ENCODE measurements at regions not wholly inside any gene's neighbourhood (a gene's known extent, or its start where the extent isn't known, plus 50 kb on each side); places are given as distances from the start of the nearest gene placed in this dataset.

GRCh38 chr12:18983854-18984253, 145.7 kb upstream of the PLEKHA5 start:
- no peak overlapping the region for H3K4me2 ChIP-seq (ENCODE audit: low read depth, low read length)
- no peaks in the 10 kb centered on the region for H3K9me2 ChIP-seq (replicated peaks; ENCODE audit: insufficient read depth, low read length)
- no peak overlapping the region for H3K9ac ChIP-seq (ENCODE audit: low read length)
- no peaks in the 10 kb centered on the region for H4K20me1 ChIP-seq (ENCODE audit: insufficient read depth, low read length)
- no peaks in the 10 kb centered on the region for H3K9me3 ChIP-seq (replicated peaks; ENCODE audit: insufficient read depth, low read length)
- H3F3A ChIP-seq (ENCODE audit: insufficient read depth, low read length), result peaks cover 15% of the 10 kb centered on the region
- H3K27me3 ChIP-seq (replicated peaks; ENCODE audit: insufficient read depth, low read length), result no peaks in the 10 kb centered on the region
- peaks cover 19% of the 10 kb centered on the region for H3K4me1 ChIP-seq (ENCODE audit: low read length)
- H3K79me2 ChIP-seq (ENCODE audit: low read length), result no peaks in the 10 kb centered on the region
- H3K4me3 ChIP-seq (ENCODE audit: low read length), result no peak overlapping the region
- no peaks in the 10 kb centered on the region for H3K36me3 ChIP-seq (replicated peaks; ENCODE audit: insufficient read depth, low read length)
- H3K27ac ChIP-seq (ENCODE audit: low read length), result no peak overlapping the region
- DNase-seq, result no peak
- TF ChIP-seq, protein P1, sequence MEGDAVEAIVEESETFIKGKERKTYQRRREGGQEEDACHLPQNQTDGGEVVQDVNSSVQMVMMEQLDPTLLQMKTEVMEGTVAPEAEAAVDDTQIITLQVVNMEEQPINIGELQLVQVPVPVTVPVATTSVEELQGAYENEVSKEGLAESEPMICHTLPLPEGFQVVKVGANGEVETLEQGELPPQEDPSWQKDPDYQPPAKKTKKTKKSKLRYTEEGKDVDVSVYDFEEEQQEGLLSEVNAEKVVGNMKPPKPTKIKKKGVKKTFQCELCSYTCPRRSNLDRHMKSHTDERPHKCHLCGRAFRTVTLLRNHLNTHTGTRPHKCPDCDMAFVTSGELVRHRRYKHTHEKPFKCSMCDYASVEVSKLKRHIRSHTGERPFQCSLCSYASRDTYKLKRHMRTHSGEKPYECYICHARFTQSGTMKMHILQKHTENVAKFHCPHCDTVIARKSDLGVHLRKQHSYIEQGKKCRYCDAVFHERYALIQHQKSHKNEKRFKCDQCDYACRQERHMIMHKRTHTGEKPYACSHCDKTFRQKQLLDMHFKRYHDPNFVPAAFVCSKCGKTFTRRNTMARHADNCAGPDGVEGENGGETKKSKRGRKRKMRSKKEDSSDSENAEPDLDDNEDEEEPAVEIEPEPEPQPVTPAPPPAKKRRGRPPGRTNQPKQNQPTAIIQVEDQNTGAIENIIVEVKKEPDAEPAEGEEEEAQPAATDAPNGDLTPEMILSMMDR (IDR thresholded peaks at IDR 0.05; ENCODE audit: low read length), result no peak
- no peak for TF ChIP-seq EZH2phosphoT487 (IDR thresholded peaks at IDR 0.05; ENCODE audit: low read length)
- no peak for TF ChIP-seq EZH2 (optimal IDR thresholded peaks at IDR 0.05; ENCODE audit: low read depth, low read length)
- no peak overlapping the region for H2AFZ ChIP-seq (ENCODE audit: low read length)

- Histone ChIP-seq H3K27ac (ENCODE audit: low read length) (no peak overlapping the region), H4K20me1 (ENCODE audit: insufficient read depth, low read length) (no peaks in the 10 kb centered on the region), H3K9me2 (replicated peaks; ENCODE audit: insufficient read depth, low read length) (no peaks in the 10 kb centered on the region), H3K27me3 (replicated peaks; ENCODE audit: insufficient read depth, low read length) (no peaks in the 10 kb centered on the region), H3K9ac (ENCODE audit: low read length) (no peak overlapping the region), H3K36me3 (replicated peaks; ENCODE audit: insufficient read depth, low read length) (no peaks in the 10 kb centered on the region), H3K4me1 (ENCODE audit: low read length) (no peaks in the 10 kb centered on the region), H3K79me2 (ENCODE audit: low read length) (no peaks in the 10 kb centered on the region), H3K4me3 (ENCODE audit: low read length) (no peak overlapping the region), H2AFZ (ENCODE audit: low read length) (no peak overlapping the region), H3K9me3 (replicated peaks; ENCODE audit: insufficient read depth, low read length) (no peaks in the 10 kb centered on the region), H3F3A (ENCODE audit: insufficient read depth, low read length) (no peaks in the 10 kb centered on the region), H3K4me2 (ENCODE audit: low read depth, low read length) (no peak overlapping the region)
- TF ChIP-seq EZH2phosphoT487 (IDR thresholded peaks at IDR 0.05; ENCODE audit: low read length) (no peak), EZH2 (optimal IDR thresholded peaks at IDR 0.05; ENCODE audit: low read depth, low read length) (no peak)
- TF ChIP-seq, protein P1 (IDR thresholded peaks at IDR 0.05; ENCODE audit: low read length), result no peak
- no peak for DNase-seq
Observed at GRCh38 chr12:18990856-18991255, 138.7 kb upstream of the PLEKHA5 start.

DNA sequence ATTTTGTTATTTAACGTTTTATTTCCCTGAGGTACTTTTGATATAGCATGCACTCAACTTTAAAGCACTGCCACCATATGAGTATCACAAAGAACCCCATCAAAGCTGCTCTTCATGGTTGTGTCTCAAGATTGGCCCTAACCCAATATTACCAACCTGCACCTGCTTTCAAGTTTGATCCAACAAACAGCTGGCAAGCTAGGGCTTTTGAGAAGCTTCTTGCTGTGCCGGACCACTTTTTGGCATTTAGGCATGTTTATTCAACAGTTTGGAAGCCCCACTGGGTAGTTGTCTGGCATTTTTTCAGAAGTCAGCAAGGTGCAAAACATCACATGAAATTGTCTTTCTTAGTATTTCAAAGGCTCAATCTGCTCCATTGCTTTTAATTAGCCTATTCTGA, 137.2 kb upstream of the PLEKHA5 start:
- no peak for DNase-seq

More for the DNA sequence above, 137.2 kb upstream of the PLEKHA5 start:
- H3K4me1 ChIP-seq (ENCODE audit: low read length), result no peaks in the 10 kb centered on the region
- no peaks in the 10 kb centered on the region for H3K9me3 ChIP-seq (replicated peaks; ENCODE audit: insufficient read depth, low read length)
- H4K20me1 ChIP-seq (ENCODE audit: insufficient read depth, low read length), result no peaks in the 10 kb centered on the region
- no peak overlapping the region for H3K27ac ChIP-seq (ENCODE audit: low read length)
- TF ChIP-seq, protein P1 (IDR thresholded peaks at IDR 0.05; ENCODE audit: low read length), result no peak
- TF ChIP-seq EZH2 (optimal IDR thresholded peaks at IDR 0.05; ENCODE audit: low read depth, low read length) (no peak), EZH2phosphoT487 (IDR thresholded peaks at IDR 0.05; ENCODE audit: low read length) (no peak)
- no peak overlapping the region for H3K4me3 ChIP-seq (ENCODE audit: low read length)
- no peaks in the 10 kb centered on the region for H3K27me3 ChIP-seq (replicated peaks; ENCODE audit: insufficient read depth, low read length)
- H3K4me2 ChIP-seq (ENCODE audit: low read depth, low read length), result no peak overlapping the region
- no peak overlapping the region for H2AFZ ChIP-seq (ENCODE audit: low read length)
- H3K79me2 ChIP-seq (ENCODE audit: low read length), result no peaks in the 10 kb centered on the region
- H3F3A ChIP-seq (ENCODE audit: insufficient read depth, low read length), result no peaks in the 10 kb centered on the region
- H3K9ac ChIP-seq (ENCODE audit: low read length), result no peak overlapping the region
- H3K36me3 ChIP-seq (replicated peaks; ENCODE audit: insufficient read depth, low read length), result no peaks in the 10 kb centered on the region
- H3K9me2 ChIP-seq (replicated peaks; ENCODE audit: insufficient read depth, low read length), result no peaks in the 10 kb centered on the region
